ENCODE measurements at regions not wholly inside any gene's neighbourhood (a gene's known extent, or its start where the extent isn't known, plus 50 kb on each side); places are given as distances from the start of the nearest gene placed in this dataset.
"Not testable (repeated sequence)": the region's sequence is repeated elsewhere in the genome, so short reads cannot be mapped to it uniquely, and the experiment has no call there.

DNA sequence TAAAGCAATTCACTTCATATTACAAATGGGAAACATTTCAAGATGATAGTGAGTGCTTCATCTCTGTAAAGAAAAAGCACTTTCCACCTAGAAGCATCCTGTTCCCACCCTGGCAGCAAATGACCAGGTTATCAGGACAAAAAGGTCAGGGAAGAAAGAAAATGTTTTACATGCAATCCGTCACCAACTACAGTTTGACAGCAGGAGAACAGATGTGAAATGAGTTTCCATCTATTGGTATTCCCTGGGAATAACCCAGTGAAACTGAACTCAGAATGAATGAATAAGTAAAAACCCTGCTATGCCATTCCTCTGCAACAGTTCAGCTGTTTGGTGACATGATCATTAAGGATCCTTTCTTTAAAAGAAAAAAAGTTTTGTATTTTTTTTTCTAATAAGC lies 67.6 kb downstream of the HTR1A start:
- no peak for DNase-seq (ENCODE audit: low read depth in 2 of 3, low spot score in 1 of 3)

DNA sequence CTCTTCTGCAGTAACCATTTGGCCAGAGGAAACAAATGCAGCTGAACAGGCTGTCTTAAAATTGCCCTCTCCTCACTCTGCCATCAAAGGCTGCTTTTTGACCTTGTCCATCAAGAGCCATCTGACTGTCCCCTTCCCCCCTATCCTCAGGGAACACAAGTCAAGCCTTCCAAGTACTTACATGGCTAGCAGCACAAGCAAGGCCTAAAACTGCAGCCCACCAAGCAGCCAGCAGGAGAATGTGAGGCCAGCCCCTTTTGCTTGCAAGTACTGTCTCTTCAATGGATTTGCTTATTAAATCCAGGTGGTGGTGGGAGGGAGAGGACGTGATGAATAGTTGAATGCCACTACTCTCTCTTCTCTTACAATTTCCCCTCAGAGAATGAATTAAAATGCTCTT lies 83.5 kb downstream of the HTR1A start:
- no peak for DNase-seq (ENCODE audit: low read depth in 2 of 3, low spot score in 1 of 3)

DNA sequence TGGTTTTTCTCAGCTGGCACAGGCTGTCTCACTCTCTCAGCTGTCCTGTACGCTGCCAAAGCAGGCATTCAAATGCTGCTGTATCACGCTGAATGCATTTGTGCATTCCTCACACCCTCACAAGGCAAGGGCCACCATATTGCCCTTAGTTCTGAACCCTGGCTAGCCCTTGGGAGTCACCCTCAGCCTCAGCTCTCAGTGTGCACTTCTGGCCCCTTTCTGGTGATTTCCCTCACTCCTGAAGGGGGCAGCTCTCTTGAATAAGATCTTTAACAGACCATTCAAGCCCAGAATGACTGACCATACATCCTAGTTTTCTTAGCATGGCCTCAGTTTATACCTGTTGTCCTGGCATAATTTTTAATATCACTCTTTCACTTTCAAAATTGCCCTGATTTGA lies 84.3 kb downstream of the HTR1A start:
- DNase-seq (ENCODE audit: low read depth in 2 of 3, low spot score in 1 of 3): no peak

DNA sequence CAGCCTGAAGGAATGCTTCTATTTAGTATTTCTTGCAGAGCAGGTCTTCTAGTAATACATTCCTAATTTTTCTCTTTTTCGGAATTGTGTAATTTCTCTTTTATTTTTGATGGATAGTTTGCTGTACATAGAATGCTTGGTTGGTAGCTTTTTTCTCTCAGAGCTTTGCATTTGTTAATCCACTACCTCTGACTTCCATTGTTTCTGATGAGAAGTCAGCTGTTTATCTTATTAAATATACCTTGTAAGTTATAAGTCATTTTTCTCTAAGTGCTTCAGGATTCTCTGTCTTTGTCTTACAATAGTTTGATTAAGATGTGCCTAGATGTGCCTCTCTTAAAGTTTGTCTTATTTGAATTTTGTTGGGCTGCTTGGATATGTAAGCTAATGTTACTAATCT lies 101.9 kb downstream of the HTR1A start:
- no peak for DNase-seq (ENCODE audit: low read depth in 2 of 3, low spot score in 1 of 3)

DNA sequence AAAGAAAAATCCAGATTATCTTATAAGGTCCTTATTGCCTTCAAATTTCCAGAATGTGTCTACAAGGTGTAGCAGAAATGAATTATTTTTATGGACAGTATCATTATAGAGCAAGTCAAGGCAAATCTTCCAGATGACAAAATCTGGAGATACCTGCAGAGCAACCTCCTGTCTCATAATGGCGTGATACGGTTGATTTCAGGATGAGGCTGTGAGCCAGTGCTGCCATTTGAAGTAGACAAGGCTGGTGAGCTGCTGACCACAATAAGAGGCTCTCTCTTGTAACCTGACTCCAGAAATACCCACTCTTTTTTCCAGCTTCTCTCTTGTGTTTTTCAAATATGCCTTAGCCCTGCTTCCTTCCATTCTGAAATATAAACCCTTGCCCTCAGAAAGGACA lies 108.2 kb downstream of the HTR1A start:
- DNase-seq (ENCODE audit: low read depth in 2 of 3, low spot score in 1 of 3): no peak

DNA sequence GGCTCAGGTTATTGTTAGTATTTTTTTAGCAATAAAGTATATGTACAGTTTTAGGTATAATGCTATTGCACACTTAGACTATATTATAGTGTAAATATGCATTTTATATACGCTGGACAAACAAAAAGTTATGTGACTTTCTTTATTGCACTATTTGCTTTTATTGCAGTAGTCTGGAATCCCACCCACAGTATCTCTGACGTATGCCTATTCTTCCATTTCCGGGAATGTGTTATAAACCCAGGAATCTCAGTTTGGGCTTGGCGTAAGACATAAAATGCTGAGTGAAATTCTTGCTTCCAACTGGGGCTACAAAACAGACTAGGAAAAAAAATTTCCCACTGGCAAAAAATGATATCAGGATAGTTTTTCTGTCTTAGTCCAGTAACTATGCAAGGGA lies 119.1 kb downstream of the HTR1A start:
- DNase-seq (ENCODE audit: low read depth in 2 of 3, low spot score in 1 of 3): no peak

DNA sequence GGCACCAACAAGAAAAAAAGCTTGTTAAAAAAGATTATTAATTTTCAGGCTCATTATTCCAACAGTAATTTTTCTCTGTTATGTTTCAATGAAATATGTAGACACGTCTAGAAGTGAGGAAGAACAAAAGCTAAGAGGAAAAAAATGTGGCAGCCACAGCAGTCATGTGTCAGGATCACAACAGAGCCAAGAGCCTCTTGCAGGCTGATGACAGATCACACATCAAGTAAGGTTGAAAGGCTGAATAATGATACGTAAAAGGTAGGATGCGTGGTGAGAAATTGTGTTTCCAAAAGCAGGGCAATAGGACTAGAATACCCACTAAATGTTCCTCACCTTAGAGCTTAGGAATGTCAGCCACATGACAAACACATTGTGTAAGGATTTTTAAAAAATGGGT lies 124.8 kb downstream of the HTR1A start:
- no peak for DNase-seq (ENCODE audit: low read depth in 2 of 3, low spot score in 1 of 3)

DNA sequence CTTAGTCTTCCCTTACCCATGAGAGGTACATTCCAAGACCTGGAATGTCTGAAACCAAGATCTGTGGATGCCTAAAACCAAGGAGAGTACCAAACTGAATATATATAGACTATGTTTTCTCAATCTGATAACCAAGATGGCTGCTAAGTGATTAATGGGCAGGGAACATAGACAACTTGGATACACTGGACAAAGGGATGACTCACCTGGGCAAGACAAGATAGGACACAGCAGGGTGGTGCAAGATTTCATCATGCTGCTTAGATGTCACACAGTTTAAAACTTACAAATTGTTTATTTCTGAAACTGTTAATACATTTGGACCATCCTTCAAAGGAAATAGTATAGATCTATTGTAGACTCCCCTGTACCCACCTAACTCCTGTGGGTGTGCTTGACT lies 130.9 kb downstream of the HTR1A start:
- no peak for DNase-seq (ENCODE audit: low read depth in 2 of 3, low spot score in 1 of 3)

DNA sequence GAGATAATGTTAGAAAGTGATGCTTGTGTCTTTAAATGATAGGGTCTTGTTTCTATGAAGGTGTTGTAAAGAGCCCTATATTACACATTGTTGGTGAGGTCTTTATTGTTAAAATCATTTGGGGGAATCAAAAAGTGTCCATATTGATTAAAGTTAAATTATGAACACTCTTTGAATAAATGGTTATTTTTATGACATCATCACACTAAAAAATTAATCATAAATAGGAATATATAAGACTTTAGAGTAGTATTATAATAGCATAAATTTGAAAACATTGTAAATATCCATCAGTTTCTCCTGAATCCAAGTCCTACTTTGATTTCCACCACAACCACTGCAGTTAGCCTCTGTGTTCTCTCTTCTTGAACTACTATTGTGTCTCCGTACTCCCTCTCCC lies 136.3 kb downstream of the HTR1A start:
- DNase-seq (ENCODE audit: low read depth in 2 of 3, low spot score in 1 of 3): no peak

DNA sequence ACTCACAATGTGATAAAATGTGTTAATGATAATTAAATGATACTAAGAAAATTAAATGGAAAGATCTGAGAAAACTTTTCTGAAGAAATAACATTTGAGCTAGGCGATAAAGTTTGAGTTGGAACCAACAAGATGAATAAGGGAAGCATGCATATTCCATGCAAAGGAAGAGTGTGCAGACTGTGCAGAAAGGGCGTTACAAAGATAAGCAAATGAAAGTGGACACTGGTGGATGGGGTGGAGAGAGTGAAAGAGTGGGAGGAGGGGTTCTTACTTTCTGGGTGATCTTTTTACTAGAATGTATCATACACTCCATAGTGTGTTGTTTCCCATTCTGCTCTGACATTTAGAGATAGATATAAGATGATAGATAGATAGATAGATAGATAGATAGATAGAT lies 138.7 kb downstream of the HTR1A start:
- no peak for DNase-seq (ENCODE audit: low read depth in 2 of 3, low spot score in 1 of 3)

DNA sequence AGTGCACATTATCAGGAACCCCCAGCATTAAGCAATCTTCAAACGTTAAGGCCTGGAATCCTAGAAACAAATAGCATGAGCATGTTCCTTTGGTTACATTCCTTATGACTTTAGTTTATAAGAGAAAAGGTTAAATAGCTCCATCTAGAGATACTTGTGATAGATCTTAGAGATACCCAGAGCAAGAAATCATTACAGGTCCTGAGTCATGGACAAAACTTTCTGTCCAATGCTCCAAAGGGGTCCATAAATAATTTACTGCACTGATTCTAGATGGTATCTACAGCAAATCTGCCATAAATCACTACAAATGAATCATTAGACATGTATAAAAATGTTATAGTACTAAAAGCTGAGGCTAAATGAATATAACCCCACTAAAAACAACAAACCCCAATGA lies 139.6 kb downstream of the HTR1A start:
- DNase-seq (ENCODE audit: low read depth in 2 of 3, low spot score in 1 of 3): no peak

DNA sequence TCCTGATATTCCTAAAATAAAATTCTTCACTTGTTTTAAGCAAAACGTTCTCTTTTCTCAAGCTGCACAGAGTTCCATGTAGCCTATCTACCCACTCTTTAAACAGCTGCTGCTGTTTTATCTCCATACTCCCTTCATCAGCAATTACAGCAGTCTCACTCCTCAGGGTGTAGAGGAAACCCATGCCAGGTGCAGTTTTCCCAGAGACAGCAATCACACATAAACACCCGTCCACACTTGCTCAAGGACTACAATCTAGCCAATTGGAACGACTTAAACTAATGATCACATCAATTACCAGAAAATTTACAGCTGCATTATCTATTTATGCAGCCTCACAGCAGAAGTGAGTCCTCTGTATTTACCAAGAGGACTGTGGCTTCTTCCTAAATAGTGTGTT lies 141.7 kb downstream of the HTR1A start:
- no peak for DNase-seq (ENCODE audit: low read depth in 2 of 3, low spot score in 1 of 3)

DNA sequence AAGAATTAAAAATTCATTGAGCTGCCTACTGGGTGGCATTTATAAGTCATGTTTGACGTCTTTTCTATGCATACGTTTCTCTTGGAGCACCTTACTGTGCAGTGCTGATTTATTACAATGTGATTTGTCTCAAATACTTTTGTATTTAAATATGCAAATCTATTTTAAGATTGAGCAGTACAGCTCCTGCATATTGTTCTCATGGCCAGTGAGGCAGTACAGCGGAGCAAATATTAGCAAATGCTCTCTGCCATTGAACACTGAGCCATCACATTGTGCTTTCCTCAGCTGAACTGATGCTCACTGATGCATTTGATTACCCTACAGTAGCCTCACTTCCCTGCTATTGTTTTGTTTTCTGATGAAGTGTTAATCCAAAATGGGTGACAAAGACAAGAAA lies 149.6 kb downstream of the HTR1A start:
- DNase-seq (ENCODE audit: low read depth in 2 of 3, low spot score in 1 of 3): no peak

DNA sequence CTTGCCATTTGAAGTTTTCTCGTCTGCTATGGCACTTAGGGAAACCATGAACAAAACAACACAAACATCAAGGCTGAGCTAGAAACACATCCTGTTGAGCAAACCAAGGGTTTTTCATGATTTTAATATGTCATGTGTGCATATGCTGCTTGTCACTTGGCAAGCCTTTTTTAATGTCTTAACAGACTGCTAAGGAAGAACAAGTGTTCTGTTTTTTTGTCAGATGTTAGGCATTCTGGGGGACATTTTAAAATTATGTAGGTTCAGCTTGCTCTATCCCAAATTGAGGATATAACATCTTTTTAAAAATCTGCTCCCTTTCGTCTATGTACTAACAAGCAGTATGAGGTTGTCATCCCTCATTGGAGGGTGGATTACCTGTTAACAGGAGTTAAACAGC lies 150.3 kb downstream of the HTR1A start:
- DNase-seq (ENCODE audit: low read depth in 2 of 3, low spot score in 1 of 3): no peak

DNA sequence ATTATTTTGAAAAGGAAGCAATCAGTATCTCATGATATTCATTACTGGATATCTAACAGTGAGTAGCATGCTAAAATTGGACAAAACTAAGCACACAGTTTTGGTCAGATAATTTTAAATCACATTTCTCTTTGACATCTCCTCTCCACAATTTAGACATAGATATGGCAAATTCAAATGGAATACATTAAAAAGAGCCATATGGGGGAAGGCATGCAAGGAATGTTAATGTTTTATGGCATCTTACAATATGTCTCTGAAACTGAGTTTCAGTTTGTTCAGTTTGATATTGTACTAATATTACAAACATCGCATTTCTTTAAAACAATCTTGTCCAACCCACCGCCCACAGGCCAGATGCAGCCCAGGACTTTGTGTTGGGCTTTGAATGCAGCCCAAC lies 151.0 kb downstream of the HTR1A start:
- DNase-seq (ENCODE audit: low read depth in 2 of 3, low spot score in 1 of 3): no peak

DNA sequence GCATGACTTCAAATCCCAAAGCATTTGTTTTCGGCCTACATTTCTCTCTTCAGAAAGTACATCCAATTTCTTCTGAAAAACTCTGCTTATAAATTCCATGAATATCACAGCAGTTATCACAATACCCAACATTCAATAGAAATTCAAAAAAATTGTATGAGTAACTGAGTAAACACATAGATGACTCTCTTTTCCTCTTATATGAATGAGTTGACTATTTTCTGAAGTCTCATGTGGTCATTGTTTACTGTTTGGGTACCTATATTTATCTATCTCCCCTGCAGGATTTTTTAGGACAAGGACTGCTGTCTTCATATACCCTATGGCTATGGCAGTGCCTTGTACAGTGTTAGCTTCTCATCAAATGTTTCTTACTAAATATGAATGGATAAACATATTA lies 157.1 kb downstream of the HTR1A start:
- no peak for DNase-seq (ENCODE audit: low read depth in 2 of 3, low spot score in 1 of 3)

DNA sequence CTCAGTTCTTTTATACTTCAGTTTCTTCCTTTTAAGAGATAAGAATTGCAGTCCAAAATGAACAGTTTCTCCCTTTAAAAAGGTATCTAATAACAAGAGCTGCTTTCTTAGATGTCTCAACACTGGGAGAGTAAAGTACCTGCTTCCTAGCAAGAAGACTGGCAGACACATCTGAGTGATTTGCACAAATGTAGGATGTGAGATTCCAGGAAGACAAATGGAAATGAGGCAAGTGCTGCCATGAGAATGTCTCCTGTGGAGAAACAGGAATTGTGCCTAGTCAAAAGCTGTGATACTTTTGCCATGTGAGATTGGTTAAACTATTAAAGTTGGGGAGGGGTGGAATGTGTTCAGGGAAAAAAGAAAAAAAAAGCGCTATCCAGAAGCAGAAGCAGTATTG lies 159.1 kb downstream of the HTR1A start:
- no peak for DNase-seq (ENCODE audit: low read depth in 2 of 3, low spot score in 1 of 3)

DNA sequence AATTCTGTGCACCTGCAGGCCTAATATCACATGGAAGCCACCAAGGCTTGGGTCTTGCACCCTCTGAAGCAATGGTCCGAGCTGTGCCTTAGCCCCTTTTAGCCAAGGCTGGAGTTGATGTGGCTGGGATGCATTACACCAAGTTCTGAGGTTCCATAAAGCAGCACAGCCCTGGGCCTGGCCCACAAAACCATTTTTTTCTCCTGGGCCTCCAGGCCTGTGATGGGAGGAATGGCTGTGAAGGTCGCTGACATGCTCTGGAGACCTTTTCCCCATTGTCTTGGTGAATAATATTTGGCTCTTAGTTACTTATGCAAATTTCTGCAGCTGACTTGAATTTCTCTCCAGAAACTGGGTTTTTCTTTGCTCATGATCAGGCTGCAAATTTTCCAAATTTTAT lies 167.3 kb downstream of the HTR1A start:
- no peak for DNase-seq (ENCODE audit: low read depth in 2 of 3, low spot score in 1 of 3)

DNA sequence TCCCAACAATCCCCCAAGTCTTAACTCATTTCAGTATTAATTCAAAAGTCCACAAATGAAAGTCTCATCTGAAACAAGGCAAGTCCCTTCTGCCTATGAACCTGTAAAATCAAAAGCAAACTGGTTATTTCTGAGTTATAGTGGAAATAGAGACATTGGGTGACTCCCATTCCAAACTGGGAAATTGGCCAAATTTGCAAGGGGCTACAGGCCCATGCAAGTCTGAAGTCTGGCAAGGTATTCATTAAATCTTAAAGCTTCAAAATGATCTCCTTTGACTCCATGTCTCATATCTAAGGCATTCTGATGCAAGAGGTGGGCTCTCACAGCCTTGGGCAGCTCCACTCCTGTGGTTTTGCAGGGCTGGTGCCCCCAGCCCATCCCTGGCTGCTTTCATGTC lies 167.9 kb downstream of the HTR1A start:
- DNase-seq (ENCODE audit: low read depth in 2 of 3, low spot score in 1 of 3): no peak

DNA sequence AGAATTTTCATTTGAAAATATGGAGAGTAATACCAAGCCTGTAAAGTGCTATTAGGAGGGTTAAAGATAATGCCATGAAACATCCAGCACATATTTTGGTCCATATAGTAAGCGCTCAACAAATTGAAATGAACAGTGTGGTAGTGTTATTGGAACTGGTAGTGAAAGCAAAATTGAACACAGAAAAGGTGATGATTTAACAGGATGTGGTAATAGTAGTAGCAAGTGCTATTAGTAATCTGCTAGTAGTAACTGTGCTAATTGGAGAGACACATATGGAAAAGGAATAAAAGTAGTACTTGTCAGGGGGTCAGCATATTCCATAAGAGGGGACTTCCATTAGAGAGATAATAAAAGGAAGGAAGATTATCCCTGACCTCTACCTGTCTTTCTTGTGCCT lies 187.3 kb downstream of the HTR1A start:
- no peak for DNase-seq (ENCODE audit: low read depth in 2 of 3, low spot score in 1 of 3)

DNA sequence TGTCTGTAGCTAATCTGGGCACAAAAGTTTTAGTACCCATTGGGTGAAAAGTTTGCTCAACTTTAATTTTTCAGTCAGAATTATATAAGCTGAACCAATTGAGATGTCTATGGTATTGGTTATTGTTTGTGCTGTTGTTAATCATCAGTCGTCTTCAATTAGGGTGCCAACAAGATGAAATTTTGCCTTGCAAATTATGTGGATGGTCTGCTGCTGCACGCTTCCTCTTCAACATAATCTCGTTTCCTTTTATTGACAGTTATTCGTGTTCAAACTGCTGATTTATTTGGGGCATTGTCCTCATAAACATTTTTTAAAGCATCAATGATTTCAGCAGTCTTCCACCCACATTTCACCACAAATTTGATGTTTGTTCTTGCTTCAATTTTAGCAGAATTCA lies 194.0 kb downstream of the HTR1A start:
- DNase-seq (ENCODE audit: low read depth in 2 of 3, low spot score in 1 of 3): no peak

DNA sequence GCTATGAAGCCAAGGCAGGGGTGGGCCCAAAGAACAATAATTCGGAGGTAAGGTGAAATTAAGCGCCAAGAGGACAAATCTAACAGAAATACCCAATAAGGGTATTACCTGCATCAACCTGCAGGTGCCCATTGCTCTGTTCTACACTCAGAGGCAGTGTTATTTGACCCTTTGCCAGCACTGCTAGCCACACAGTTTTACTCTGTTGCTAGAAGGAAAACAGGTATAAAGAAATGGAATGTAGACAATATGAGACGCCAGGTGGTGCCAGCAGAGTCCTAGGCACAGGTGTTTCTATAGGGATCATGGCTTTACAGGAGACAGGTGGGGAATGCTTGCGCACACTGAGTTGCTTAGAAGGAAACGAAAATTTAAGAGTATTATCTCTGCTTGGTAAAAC lies 201.3 kb downstream of the HTR1A start:
- no peak for DNase-seq (ENCODE audit: low read depth in 2 of 3, low spot score in 1 of 3)

DNA sequence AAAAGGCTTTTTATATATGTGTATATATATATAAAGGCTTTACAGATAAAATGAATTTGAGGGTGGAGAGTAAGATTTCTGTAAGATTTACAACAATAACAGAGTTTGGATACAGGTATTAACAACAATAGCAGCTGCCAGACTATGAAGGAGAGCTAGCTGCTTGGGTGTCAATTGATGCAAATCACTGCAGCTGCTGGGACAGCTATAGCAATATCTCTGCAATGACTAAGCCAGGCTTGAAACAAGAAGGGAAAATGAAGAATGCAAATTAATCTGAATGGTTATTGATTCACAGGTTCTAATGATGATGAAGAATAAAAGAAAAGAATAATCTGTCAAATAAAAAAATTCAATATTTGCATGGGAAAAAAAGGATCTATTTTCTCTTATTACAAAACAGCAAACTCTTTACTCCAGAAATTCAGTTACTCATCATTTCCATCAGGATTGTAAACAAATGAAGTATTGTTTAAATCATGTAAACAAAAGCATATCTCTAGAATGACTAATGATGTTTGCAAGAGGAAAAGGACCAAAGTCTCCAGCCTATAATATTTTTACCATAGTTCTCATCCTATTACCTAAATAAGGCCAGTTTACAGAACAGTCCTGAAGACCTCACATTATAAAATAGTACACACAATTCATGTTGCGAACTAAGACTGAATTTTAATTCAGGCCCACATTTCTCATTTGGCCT lies 219.0 kb downstream of the HTR1A start:
- no peak for DNase-seq (ENCODE audit: low read depth in 2 of 3, low spot score in 1 of 3)

DNA sequence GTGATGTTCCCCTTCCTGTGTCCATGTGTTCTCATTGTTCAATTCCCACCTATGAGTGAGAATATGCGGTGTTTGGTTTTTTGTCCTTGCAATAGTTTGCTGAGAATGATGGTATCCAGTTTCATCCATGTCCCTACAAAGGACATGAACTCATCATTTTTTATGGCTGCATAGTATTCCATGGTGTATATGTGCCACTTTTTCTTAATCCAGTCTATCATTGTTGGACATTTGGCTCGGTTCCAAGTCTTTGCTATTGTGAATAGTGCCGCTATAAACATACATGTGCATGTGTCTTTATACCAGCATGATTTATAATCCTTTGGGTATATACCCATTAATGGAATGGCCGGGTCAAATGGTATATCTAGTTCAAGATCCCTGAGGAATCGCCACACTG lies 229.4 kb downstream of the HTR1A start:
- not testable (repeated sequence) for DNase-seq (ENCODE audit: low read depth in 2 of 3, low spot score in 1 of 3)

All from stimulated activated CD4-positive, alpha-beta T cell treated with anti-CD3 and anti-CD28 coated beads, Interleukin-12 subunit alpha, Interleukin-12 subunit beta, amount 100 ng/mL, for 48 hours (primary cell).